ENCODE measurements at regions not wholly inside any gene's neighbourhood (a gene's known extent, or its start where the extent isn't known, plus 50 kb on each side); places are given as distances from the start of the nearest gene placed in this dataset.

DNA sequence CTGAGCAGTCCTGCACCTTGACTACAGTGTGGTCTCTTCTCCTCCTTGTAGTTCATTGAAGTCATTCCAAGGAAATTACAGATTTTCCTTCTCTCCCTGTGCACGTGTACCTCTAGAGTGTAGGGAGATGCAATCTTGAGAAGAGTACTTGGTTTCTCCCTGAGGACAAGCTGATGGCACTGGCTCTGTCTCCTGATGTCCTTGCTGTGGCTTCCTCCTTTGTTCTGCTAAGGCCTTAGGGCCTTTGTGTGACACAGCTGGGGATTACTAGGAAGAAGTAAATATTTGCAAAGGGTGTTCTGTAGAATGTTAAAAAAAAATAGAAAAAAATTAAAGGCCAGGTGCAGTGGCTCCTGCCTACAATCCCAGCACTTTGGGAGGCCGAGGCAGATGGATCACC is 66.2 kb upstream of the APOBEC4 start:
- no peak for DNase-seq (ENCODE audit: low spot score)

More for the DNA sequence above, 66.2 kb upstream of the APOBEC4 start:
- Histone ChIP-seq H3K27ac (ENCODE audit: low read depth) (no peak overlapping the region), H3K36me3 (ENCODE audit: insufficient read depth) (no peaks in the 10 kb centered on the region), H3K4me1 (ENCODE audit: insufficient read depth) (peaks cover 8% of the 10 kb centered on the region; the same call in 1 of the 2 replicates), H3K4me2 (no peak overlapping the region), H2AFZ (0 out of 2 replicates have a peak overlapping the region, but pooled peaks have one; percentile 2), H3K79me2 (replicated peaks; ENCODE audit: insufficient read depth) (no peaks in the 10 kb centered on the region), H3F3A (replicated peaks; ENCODE audit: low read depth) (no peaks in the 10 kb centered on the region), H3K27me3 (ENCODE audit: insufficient read depth) (no peaks in the 10 kb centered on the region), H4K20me1 (replicated peaks; ENCODE audit: insufficient read depth) (no peaks in the 10 kb centered on the region), H3K9me2 (ENCODE audit: insufficient read depth) (peaks cover 3% of the 10 kb centered on the region; the same call in 1 of the 2 replicates), H3K4me3 (no peak overlapping the region)
- peaks cover 4% of the 10 kb centered on the region; the same call in 2 of the 3 replicates for H3K4me1 Mint-ChIP-seq
- TF ChIP-seq EZH2phosphoT487 (IDR thresholded peaks at IDR 0.05; ENCODE audit: unreplicated experiment) (no peak), CTCF (conservative IDR thresholded peaks at IDR 0.05; ENCODE audit: low read depth in 2 of 2) (no peak), EZH2 (IDR thresholded peaks at IDR 0.05; ENCODE audit: low read depth, unreplicated experiment) (no peak), ZNF462 (CRISPR knock-in tag; IDR thresholded peaks at IDR 0.05) (peak; percentile 60; the same call in 1 of the 2 replicates), NANOG (IDR thresholded peaks at IDR 0.05; ENCODE audit: borderline replicate concordance) (no peak), REST (IDR thresholded peaks at IDR 0.05; ENCODE audit: unreplicated experiment) (no peak), ETS1 (IDR thresholded peaks at IDR 0.05) (no peak), STAT1 (IDR thresholded peaks at IDR 0.05; ENCODE audit: unreplicated experiment) (no peak), ZNF331 (CRISPR knock-in tag; IDR thresholded peaks at IDR 0.05; ENCODE audit: low read depth) (no peak)
- no peaks in the 10 kb centered on the region for H3K36me3 Mint-ChIP-seq (ENCODE audit: low read depth)
- no peak overlapping the region for H3K27ac Mint-ChIP-seq
- H3K9me3 Mint-ChIP-seq: no peaks in the 10 kb centered on the region
- peak; percentile 65 for ATAC-seq
- H3K27me3 Mint-ChIP-seq (ENCODE audit: insufficient read depth, low read depth, poor library complexity): no peaks in the 10 kb centered on the region
- H3K4me3 Mint-ChIP-seq: no peak overlapping the region

Data from GM23338 (cell line).